Suprapubic skin (tissue), 4 donors: ENCODE measurements at regions not wholly inside any gene's neighbourhood (a gene's known extent, or its start where the extent isn't known, plus 50 kb on each side); places are given as distances from the start of the nearest gene placed in this dataset.

Experiments
- CTCF ChIP-seq, 2 donors: fragments of 200-600 bp in 1 of 2; fragments of 450-650 bp in 1 of 2; sonication (generic) in 1 of 2; IDR thresholded peaks; one replicate each; pipeline ENCODE4 v1.5.1; 2016 to 2019; ENCODE audit warnings: antibody characterized with exemption in 2 of 2, mild to moderate bottlenecking in 1 of 2, moderate library complexity in 1 of 2
- EP300 ChIP-seq: sonication (generic); formaldehyde crosslinking; IDR thresholded peaks from one replicate; pipeline ENCODE4 v1.6.1; 2017; ENCODE audit warnings: antibody characterized with exemption
- POLR2A ChIP-seq, 2 donors: fragments of 450-650 bp; IDR thresholded peaks; one replicate each; pipeline ENCODE4 v1.6.1; 2017; ENCODE audit warnings: antibody characterized with exemption in 2 of 2, mild to moderate bottlenecking in 2 of 2, moderate library complexity in 2 of 2
- POLR2AphosphoS5 ChIP-seq, 3 donors: sonication (generic); formaldehyde crosslinking; IDR thresholded peaks; one replicate each; pipeline ENCODE4 v1.6.1; 2017; ENCODE audit warnings: antibody characterized with exemption in 3 of 3

- no peak for TF ChIP-seq CTCF (IDR thresholded peaks at IDR 0.05)
- TF ChIP-seq POLR2A (IDR thresholded peaks at IDR 0.05), result no peak
- TF ChIP-seq POLR2AphosphoS5 (IDR thresholded peaks at IDR 0.05), result no peak
- no peak for TF ChIP-seq EP300
Observed at GRCh38 chr1:93765099-93765498, 83.5 kb upstream of the BCAR3 start.
